ENCODE measurements at regions not wholly inside any gene's neighbourhood (a gene's known extent, or its start where the extent isn't known, plus 50 kb on each side); places are given as distances from the start of the nearest gene placed in this dataset.

DNA sequence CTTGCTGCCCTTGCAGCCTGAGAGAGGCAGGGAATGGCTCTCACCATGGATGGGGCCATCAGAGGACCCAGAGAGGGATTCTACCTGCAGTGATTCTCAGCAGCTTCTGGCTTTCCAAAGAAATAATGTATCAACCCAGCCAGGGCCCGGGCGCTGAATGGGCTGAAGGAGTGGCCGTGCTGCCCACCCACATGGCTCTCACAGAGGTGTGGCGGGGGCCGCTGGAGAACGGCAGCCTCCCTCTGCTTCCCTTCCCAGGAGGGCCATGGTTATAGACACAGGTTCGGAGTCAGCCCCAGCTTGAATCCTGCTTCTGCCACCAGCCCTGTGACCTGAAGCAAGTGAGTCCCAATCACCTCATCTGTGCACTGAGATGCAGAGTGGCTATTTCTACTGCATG is 82.7 kb downstream of the THAP12 start:
- WGBS = 96% methylated on average over 7 of the region's 7 CpGs
- no peaks in the 10 kb centered on the region for H3K4me1 ChIP-seq (ENCODE audit: insufficient read depth)
- no peak for DNase-seq (ENCODE audit: extremely low spot score)
- no peaks in the 10 kb centered on the region for H3K36me3 ChIP-seq (ENCODE audit: insufficient read depth)
- no peak overlapping the region for H3K27ac ChIP-seq (ENCODE audit: low read depth)
- no peak overlapping the region for H3K4me3 ChIP-seq (ENCODE audit: low read depth, low read length)

DNA sequence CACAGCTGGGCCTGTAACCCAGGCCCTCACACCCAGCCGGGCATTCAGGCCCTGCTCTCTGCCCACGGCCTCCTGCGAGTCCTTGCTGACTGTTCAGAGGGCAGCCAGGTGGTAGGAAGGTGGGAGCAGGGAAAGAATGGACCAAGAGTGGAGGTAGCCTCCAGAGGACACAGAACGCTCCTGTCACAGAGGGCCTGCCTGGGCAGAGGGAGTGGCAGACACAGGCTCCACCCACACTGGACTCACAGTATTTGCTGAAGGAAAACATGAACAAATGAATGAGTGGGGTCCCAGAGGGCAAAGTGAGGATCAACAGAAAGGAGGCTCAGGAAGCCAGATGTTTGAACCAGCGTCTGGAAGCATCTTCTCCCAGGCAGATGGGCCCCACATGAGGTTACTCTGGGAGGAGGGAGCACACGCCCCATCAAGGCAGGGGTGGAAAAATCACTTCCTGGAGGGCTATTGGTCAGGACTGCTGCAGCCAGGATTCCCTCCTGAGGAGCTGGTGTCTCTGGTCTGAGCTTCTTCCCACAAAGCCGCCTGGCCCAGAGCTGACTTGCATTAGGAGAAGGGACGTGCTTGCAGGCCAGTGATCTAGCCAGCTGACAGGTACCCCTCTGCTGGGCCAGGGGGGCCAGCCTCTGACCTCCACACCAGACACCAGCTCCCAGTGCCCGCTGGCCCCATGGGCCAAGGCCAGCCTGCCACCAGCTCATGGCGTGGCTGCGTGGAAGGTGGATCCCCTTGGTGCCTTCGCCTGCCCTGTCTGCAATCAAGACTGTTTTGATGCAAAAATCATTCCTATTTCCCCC is 84.0 kb downstream of the THAP12 start:
- Histone ChIP-seq H3K27ac (ENCODE audit: low read depth) (no peak overlapping the region), H3K4me1 (ENCODE audit: insufficient read depth) (no peaks in the 10 kb centered on the region), H3K4me3 (ENCODE audit: low read depth, low read length) (no peak overlapping the region), H3K36me3 (ENCODE audit: insufficient read depth) (no peaks in the 10 kb centered on the region)
- 88% methylated on average over 12 of the region's 12 CpGs for WGBS
- DNase-seq (ENCODE audit: extremely low spot score) = no peak

DNA sequence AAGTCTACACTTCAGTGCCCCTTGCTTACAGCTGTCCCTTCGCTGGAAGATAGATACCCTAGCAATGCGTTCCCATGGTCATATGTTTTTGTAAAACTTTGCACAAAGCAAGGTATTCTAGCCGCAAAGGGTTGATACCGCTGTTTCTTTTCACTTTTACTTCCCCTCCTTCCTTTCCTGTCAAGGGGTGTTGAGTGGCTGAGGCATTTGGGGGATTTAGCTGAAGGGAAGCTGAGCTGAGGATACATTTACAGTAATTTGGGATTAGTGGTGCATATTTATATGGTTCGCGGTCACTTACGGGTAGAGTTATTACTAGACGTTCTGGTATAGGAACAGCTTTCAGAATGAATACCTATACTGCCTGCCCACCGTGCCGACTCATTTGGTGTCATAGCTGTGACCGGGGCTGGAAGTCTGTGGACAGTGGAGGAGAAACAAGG is 86.9 kb upstream of the WNT11 start:
- H3K4me1 ChIP-seq (ENCODE audit: insufficient read depth) = no peaks in the 10 kb centered on the region
- no peak overlapping the region for H3K27ac ChIP-seq (ENCODE audit: low read depth)
- 35% methylated on average over 11 of the region's 11 CpGs for WGBS
- H3K36me3 ChIP-seq (ENCODE audit: insufficient read depth) = no peaks in the 10 kb centered on the region
- DNase-seq (ENCODE audit: extremely low spot score) = no peak
- H3K4me3 ChIP-seq (ENCODE audit: low read depth, low read length) = no peak overlapping the region

DNA sequence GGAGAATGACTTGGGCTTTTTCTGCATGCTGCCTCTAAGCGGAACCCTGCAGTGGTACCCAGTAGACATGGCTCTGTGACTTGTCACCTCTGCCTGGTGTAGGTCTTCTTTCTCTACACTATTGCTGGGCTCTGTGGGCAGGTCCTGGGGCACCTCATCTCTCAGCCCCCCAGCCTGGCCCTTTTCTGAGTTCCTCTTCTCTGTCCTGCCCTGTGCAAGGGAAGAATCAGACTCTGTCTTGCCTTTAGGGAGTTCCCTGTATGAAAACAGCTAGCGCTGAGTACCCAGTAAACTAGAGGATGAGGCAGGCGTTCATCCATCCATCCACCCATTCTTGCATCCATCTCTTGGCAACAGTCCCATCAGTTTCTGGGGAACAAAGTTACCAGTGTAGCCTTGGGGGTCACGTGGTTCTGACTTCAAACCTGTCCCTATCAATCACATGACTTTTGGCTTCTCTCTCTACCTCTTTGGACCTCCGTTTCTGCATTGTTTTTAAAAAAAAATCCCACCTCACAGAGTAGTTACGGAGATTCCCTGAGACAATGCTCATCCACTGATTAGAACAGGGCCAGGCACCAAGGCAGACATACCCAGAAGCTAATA is 86.4 kb upstream of the WNT11 start:
- H3K4me1 ChIP-seq (ENCODE audit: insufficient read depth) = no peaks in the 10 kb centered on the region
- no peak for DNase-seq (ENCODE audit: extremely low spot score)
- 74% methylated on average over 6 of the region's 6 CpGs for WGBS
- no peak overlapping the region for H3K27ac ChIP-seq (ENCODE audit: low read depth)
- H3K4me3 ChIP-seq (ENCODE audit: low read depth, low read length) = no peak overlapping the region
- H3K36me3 ChIP-seq (ENCODE audit: insufficient read depth) = no peaks in the 10 kb centered on the region

DNA sequence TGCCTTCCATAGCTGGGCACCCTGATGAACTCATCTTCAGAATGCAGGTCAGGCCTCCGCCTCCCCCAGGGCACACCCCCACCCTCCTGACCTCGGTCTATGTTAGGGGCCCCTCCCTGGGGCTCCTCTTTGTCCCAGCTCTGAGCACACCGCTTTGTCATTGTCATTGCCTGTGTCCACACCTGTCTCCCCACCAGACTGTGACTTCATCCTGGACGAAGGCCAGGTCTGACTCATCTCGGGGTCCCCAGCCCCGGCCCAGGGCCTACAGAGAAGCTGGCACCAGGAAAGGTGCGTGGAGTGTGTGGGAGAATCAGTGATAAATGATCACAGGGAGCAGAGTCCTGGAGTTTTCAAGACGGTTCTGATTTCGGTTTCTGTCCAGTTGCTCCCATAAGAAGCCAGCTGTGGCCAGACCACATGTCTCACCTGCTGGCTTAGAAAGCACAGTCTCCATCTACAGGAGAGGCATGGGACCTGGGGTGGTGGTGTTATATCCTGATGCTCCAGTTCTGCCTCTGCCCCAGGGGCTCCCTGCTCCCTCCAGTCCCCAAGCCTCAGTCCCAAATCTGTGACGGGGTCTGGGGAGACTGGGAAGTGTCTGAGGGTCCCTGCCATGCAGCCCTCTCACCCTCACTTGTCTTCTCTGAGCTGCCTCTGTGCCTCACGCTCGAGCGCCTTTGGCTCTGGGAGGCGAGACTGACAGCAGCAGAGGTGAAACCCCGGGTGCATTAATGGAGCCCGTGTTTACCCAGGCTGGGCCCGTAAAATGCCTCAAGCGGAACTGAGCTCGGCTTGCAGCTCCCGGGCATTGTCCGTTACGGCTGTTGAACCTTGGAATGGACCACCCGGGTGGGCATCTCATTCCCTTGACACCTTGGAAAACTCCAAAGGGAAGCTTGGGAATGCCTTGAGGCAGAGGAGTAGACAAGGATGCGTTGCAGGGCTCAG is 85.5 kb upstream of the WNT11 start:
- H3K27ac ChIP-seq (ENCODE audit: low read depth) = no peak overlapping the region
- H3K4me1 ChIP-seq (ENCODE audit: insufficient read depth) = no peaks in the 10 kb centered on the region
- H3K4me3 ChIP-seq (ENCODE audit: low read depth, low read length) = no peak overlapping the region
- 77% methylated on average over 24 of the region's 24 CpGs for WGBS
- H3K36me3 ChIP-seq (ENCODE audit: insufficient read depth) = no peaks in the 10 kb centered on the region
- DNase-seq (ENCODE audit: extremely low spot score) = no peak

DNA sequence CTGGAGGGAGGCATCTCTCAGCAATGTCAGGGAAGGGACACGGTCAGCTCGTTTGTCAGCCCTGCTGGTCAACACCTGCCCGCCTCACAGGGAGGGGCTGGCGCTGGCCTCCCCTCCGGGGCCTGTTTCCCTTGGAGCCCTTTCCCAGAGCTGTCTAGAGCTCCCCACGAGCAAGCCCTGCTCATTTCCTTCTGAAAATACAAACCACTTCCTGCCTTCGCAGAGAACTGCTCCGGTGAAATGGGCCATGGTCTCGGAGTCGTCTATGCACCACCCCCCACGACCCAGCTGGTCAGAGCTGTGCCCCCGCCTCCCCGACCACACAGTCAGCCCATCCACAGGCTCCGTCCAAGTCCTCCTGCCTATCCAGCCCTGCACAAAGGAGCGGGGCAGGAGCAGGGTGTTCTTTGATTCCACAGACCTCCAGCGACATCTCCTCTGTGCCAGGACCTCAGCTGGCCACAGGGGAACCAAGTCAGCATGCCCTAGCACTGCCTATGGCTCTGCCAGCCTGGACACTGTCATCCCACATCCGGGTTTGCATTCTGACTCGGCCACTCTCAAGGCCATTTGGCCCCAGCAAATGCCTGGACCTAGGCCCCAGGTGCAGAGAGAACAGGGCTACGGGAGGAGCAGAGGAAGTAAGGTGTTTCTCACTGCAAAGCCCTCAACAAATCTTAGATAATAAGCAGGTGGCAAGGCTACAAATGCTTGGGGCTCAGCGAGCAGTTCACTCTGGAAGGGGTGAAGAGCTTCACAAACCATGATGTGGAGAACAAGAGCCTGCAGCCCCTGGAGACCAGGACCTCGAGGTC is 82.1 kb upstream of the WNT11 start:
- H3K4me1 ChIP-seq (ENCODE audit: insufficient read depth) = no peaks in the 10 kb centered on the region
- H3K27ac ChIP-seq (ENCODE audit: low read depth) = no peak overlapping the region
- 66% methylated on average over 21 of the region's 21 CpGs for WGBS
- no peak for DNase-seq (ENCODE audit: extremely low spot score)
- no peak overlapping the region for H3K4me3 ChIP-seq (ENCODE audit: low read depth, low read length)
- no peaks in the 10 kb centered on the region for H3K36me3 ChIP-seq (ENCODE audit: insufficient read depth)

DNA sequence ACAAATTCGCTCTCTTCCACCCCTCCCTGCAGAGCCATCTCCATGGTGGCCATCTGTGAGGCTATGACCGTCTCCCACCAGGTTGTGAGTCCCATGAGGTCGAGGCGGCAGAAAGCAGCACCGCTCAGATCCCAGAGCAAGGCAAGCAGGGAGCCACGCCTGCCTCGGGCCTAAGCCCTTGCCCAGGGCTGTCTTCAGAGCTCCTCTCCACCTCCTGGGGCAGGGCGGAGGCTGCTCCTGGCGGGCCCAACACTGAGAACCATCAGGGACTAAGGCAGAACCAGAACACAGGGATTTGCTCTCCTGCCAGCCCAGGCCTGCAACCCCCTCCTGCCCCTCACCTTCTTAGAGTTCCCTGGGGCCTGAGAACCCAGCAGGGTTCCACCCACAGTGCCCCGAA is 80.9 kb upstream of the WNT11 start:
- no peaks in the 10 kb centered on the region for H3K36me3 ChIP-seq (ENCODE audit: insufficient read depth)
- H3K27ac ChIP-seq (ENCODE audit: low read depth) = no peak overlapping the region
- no peak overlapping the region for H3K4me3 ChIP-seq (ENCODE audit: low read depth, low read length)
- WGBS = 94% methylated on average over 10 of the region's 10 CpGs
- no peaks in the 10 kb centered on the region for H3K4me1 ChIP-seq (ENCODE audit: insufficient read depth)
- DNase-seq (ENCODE audit: extremely low spot score) = no peak

DNA sequence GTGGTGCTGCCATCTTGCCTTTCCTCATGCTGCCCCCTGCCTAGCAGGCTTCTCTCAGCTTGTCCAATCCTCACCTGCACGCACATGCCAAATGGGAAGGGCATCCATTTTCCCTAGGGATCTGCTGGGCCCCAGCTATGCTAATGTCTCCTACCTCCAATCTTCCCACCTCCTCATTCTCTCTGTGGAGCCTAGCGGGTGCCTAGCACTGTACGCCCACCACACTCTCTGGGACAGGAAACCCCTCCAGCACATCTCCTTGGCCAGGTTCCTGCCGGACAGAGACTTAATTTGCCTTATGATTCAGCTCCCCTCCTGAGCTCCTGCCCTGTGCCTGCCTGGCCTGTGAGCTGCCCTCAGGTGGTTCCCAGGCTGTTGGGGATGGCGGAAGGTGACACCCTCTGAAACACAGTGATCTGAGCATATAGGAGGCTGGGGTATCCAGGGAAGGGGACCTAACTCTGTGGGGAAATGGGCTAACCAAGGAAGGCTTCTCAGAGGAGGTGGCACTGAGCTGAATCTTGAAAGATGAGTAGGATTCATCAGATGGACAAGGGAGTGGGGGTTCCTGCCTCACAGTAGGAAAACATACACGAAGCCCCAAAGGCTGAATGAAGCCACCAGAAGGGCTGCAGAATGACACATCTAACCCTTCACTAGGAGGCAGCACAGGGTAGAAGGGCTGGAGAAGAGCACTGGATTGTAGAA is 79.2 kb upstream of the WNT11 start:
- WGBS = 93% methylated on average over 6 of the region's 6 CpGs
- DNase-seq (ENCODE audit: extremely low spot score) = no peak
- no peaks in the 10 kb centered on the region for H3K36me3 ChIP-seq (ENCODE audit: insufficient read depth)
- no peaks in the 10 kb centered on the region for H3K4me1 ChIP-seq (ENCODE audit: insufficient read depth)
- no peak overlapping the region for H3K27ac ChIP-seq (ENCODE audit: low read depth)
- H3K4me3 ChIP-seq (ENCODE audit: low read depth, low read length) = no peak overlapping the region

DNA sequence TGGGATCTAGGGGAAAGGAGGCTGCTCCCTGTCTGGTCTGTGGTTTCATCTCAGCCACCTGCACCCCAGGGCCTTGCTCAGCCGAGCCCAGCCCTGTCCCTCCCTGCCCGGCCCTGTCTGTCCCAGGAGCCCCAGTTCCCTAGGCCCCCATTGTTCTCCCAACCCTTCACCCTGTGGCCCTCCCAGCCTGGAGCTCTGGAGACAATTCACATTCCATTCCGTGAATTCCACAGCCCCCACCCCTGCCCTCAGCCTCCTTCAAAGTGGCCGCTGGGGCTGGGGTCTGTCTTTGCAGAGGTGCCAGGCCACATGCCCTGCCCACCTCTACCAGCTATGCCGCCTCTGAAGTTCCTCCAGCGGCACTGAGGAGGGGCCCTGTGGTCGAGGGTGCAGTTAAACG is 77.9 kb upstream of the WNT11 start:
- no peaks in the 10 kb centered on the region for H3K4me1 ChIP-seq (ENCODE audit: insufficient read depth)
- H3K36me3 ChIP-seq (ENCODE audit: insufficient read depth) = no peaks in the 10 kb centered on the region
- H3K27ac ChIP-seq (ENCODE audit: low read depth) = no peak overlapping the region
- no peak overlapping the region for H3K4me3 ChIP-seq (ENCODE audit: low read depth, low read length)
- 77% methylated on average over 8 of the region's 8 CpGs for WGBS
- DNase-seq (ENCODE audit: extremely low spot score) = no peak

DNA sequence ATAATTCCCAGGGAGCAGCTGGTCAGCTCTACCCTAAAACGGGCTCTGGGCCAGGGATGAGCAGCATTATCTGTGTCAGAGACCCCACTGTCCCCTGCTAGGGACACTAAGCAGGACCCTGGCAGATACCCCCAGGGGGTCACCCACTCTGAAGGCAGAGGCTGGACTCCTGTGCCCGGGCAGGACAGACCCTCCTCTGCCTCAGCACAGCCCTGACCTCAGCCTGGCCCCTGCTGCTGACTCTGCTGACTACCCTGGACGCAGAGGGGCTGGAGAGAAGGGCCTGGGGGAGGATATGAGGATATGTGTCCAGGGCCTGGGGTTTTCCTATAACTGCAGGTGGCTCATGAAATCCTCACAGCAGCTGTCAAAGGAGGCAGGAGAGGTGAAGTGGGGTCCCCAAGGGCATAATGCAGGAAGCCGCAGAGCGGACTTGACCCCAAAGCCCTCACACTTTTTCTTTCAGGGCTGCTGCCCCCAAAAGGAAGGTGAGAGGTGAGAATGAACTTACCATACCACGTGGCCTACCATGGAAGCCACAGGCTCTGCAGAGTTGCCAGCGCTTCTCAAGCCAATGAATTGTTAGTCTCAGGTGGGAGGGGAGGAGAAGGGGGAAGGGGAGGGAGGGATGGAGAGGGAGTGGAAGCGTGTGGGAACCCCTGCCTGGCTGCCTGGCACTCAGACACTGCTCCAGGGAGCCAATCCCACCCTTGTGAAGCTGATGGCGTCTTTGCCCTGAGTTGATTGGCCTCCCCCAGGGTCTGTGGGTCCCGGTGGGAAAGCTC is 76.7 kb upstream of the WNT11 start:
- DNase-seq (ENCODE audit: extremely low spot score) = no peak
- no peak overlapping the region for H3K4me3 ChIP-seq (ENCODE audit: low read depth, low read length)
- no peaks in the 10 kb centered on the region for H3K36me3 ChIP-seq (ENCODE audit: insufficient read depth)
- no peaks in the 10 kb centered on the region for H3K4me1 ChIP-seq (ENCODE audit: insufficient read depth)
- WGBS = 76% methylated on average over 10 of the region's 10 CpGs
- no peak overlapping the region for H3K27ac ChIP-seq (ENCODE audit: low read depth)

DNA sequence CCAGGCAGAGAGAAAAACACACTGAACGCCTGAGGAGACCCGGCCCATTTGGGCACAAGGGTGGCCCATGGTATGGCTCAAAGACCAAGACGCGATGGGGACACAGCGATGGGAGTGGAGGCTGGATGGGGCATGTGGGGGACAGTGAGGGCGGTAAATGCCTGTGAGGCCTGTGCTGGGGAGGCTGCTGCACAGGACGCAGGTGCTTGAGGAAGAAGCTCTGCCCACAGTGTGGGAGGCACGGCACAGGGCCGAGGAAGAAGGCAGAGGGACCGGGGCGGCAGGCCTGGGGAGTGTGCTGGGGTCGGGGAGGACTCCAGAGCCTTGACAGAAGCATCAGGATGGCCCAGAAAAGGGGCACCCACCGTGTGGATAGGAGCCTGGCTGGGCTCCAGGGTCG is 75.9 kb upstream of the WNT11 start:
- Histone ChIP-seq H3K27ac (ENCODE audit: low read depth) (no peak overlapping the region), H3K4me3 (ENCODE audit: low read depth, low read length) (no peak overlapping the region), H3K4me1 (ENCODE audit: insufficient read depth) (no peaks in the 10 kb centered on the region), H3K36me3 (ENCODE audit: insufficient read depth) (no peaks in the 10 kb centered on the region)
- no peak for DNase-seq (ENCODE audit: extremely low spot score)
- 87% methylated on average over 14 of the region's 14 CpGs for WGBS

DNA sequence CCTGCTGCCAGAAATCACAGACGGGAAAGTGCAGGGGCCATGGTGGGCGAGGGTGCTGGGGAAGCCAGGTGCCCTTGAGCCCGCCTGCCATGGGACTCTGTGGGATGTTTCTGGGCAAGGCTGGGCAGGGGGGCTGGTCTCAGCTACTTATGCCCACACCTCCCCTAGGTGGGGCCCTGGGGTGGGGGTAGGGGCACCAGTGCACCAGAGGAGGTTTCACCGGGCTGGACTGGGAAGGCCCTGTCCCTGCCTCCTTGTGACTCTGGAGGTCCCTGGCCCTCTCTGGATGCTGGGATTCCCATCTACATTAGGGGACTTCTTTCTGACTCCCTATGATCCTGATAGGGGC is 75.2 kb upstream of the WNT11 start:
- Histone ChIP-seq H3K27ac (ENCODE audit: low read depth) (no peak overlapping the region), H3K4me3 (ENCODE audit: low read depth, low read length) (no peak overlapping the region), H3K4me1 (ENCODE audit: insufficient read depth) (no peaks in the 10 kb centered on the region), H3K36me3 (ENCODE audit: insufficient read depth) (no peaks in the 10 kb centered on the region)
- DNase-seq (ENCODE audit: extremely low spot score) = no peak
- 92% methylated on average over 4 of the region's 4 CpGs for WGBS
